ENCODE measurements at regions not wholly inside any gene's neighbourhood (a gene's known extent, or its start where the extent isn't known, plus 50 kb on each side); places are given as distances from the start of the nearest gene placed in this dataset.

GRCh38 chr10:128186959-128187787 is 61.0 kb upstream of the MKI67 start:
- DNase-seq, result no peak
- Histone ChIP-seq H3K27me3 (ENCODE audit: control insufficient read depth in 3 of 3, insufficient read depth in 3 of 3, low read length in 2 of 3) (peaks cover 0 to 16% (median 11%) of the 10 kb centered on the region in 3 donors), H3K4me3 (no peak overlapping the region), H3K36me3 (ENCODE audit: control insufficient read depth in 4 of 4, insufficient read depth in 4 of 4, low read length in 4 of 4) (no peaks in the 10 kb centered on the region), H3K9me3 (ENCODE audit: control insufficient read depth in 4 of 4, insufficient read depth in 3 of 4, low read length in 3 of 4) (peaks cover 0 to 5% (median 0%) of the 10 kb centered on the region in 4 donors), H3K4me1 (ENCODE audit: control insufficient read depth in 5 of 5, insufficient read depth in 5 of 5, low read length in 5 of 5) (no peaks in the 10 kb centered on the region), H3K27ac (ENCODE audit: low read depth in 1 of 2, low read length in 1 of 2) (no peak overlapping the region), H3K9ac (ENCODE audit: insufficient read depth in 1 of 2, low read length in 2 of 2) (no peak overlapping the region)
- 47 to 65% methylated on average over 17 of the region's 17 CpGs for WGBS, 2 donors
- ATAC-seq (ENCODE audit: insufficient read depth, low FRiP score), result no peak
- no peak for TF ChIP-seq CTCF (IDR thresholded peaks at IDR 0.05; ENCODE audit: control extremely low read depth, extremely low read depth)

- TF ChIP-seq CTCF (IDR thresholded peaks at IDR 0.05; ENCODE audit: control extremely low read depth, extremely low read depth), result no peak
Observed at GRCh38 chr10:128187788-128188185, 61.6 kb upstream of the MKI67 start.

GRCh38 chr10:128189176-128189575 is 63.0 kb upstream of the MKI67 start:
- TF ChIP-seq CTCF (IDR thresholded peaks at IDR 0.05; ENCODE audit: control extremely low read depth, extremely low read depth), result no peak
- 83 to 89% methylated on average over 4 of the region's 4 CpGs for WGBS, 2 donors
- Histone ChIP-seq H3K27ac (ENCODE audit: low read depth in 1 of 2, low read length in 1 of 2) (no peak overlapping the region), H3K36me3 (ENCODE audit: control insufficient read depth in 4 of 4, insufficient read depth in 4 of 4, low read length in 4 of 4) (no peaks in the 10 kb centered on the region), H3K9ac (ENCODE audit: insufficient read depth in 1 of 2, low read length in 2 of 2) (no peak overlapping the region), H3K4me1 (ENCODE audit: control insufficient read depth in 5 of 5, insufficient read depth in 5 of 5, low read length in 5 of 5) (no peaks in the 10 kb centered on the region), H3K9me3 (ENCODE audit: control insufficient read depth in 4 of 4, insufficient read depth in 3 of 4, low read length in 3 of 4) (peaks cover 0 to 4% (median 0%) of the 10 kb centered on the region in 4 donors), H3K27me3 (ENCODE audit: control insufficient read depth in 3 of 3, insufficient read depth in 3 of 3, low read length in 2 of 3) (peaks cover 0 to 16% (median 11%) of the 10 kb centered on the region in 3 donors), H3K4me3 (no peak overlapping the region)
- ATAC-seq (ENCODE audit: insufficient read depth, low FRiP score) (no peak), DNase-seq (no peak)

More at GRCh38 chr10:128187788-128188185, 61.6 kb upstream of the MKI67 start:
- Histone ChIP-seq H3K36me3 (ENCODE audit: control insufficient read depth in 4 of 4, insufficient read depth in 4 of 4, low read length in 4 of 4) (no peaks in the 10 kb centered on the region), H3K9me3 (ENCODE audit: control insufficient read depth in 4 of 4, insufficient read depth in 3 of 4, low read length in 3 of 4) (peaks cover 0 to 5% (median 0%) of the 10 kb centered on the region in 4 donors), H3K27me3 (ENCODE audit: control insufficient read depth in 3 of 3, insufficient read depth in 3 of 3, low read length in 2 of 3) (peaks cover 0 to 16% (median 11%) of the 10 kb centered on the region in 3 donors), H3K4me1 (ENCODE audit: control insufficient read depth in 5 of 5, insufficient read depth in 5 of 5, low read length in 5 of 5) (no peaks in the 10 kb centered on the region), H3K9ac (ENCODE audit: insufficient read depth in 1 of 2, low read length in 2 of 2) (no peak overlapping the region), H3K27ac (ENCODE audit: low read depth in 1 of 2, low read length in 1 of 2) (no peak overlapping the region), H3K4me3 (no peak overlapping the region)
- ATAC-seq (ENCODE audit: insufficient read depth, low FRiP score) (no peak), DNase-seq (no peak)
- WGBS, 2 donors, result 52 to 66% methylated on average over 4 of the region's 4 CpGs

Measured in lung (tissue), 11 donors.